GM12878 (cell line): ENCODE measurements at regions not wholly inside any gene's neighbourhood (a gene's known extent, or its start where the extent isn't known, plus 50 kb on each side); places are given as distances from the start of the nearest gene placed in this dataset.

Experiments
- ATAC-seq: fragments of 200-7000 bp; cut with Tn5 transposase; 3 replicates; pipeline ENCODE4 v1.9.1; 2020; ENCODE audit warnings: mild to moderate bottlenecking, moderate library complexity
- BruUV-seq: library from RNA; stranded (reverse); fragments of 400-500 nt; replicated peaks from 2 replicates; lab custom pipeline; 2021; lab: Mats Ljungman, UMichigan
- CTCF ChIA-PET: fragments of 300-600 bp; sonication (Branson Sonifier 250); formaldehyde crosslinking; extraction: SDS; loops from one replicate; lab custom pipeline; 2021; ENCODE audit warnings: inconsistent platforms; lab: Yijun Ruan, JAX
- POLR2A ChIA-PET: fragments of 350-600 bp; formaldehyde crosslinking; extraction: SDS; loops from one replicate; lab custom pipeline; 2021; ENCODE audit warnings: inconsistent platforms; lab: Charles Lee
- RAD21 ChIA-PET: fragments of 300-600 bp; sonication (Branson Sonifier 250); formaldehyde crosslinking; loops from one replicate; lab custom pipeline; 2023; ENCODE audit warnings: antibody characterized with exemption; ENCODE audit not compliant: unreplicated experiment; lab: Charles Lee
- SMC1A ChIA-PET: fragments of 300-600 bp; sonication (Branson Sonifier 250); formaldehyde crosslinking; loops from one replicate; lab custom pipeline; 2023; ENCODE audit not compliant: unreplicated experiment, uncharacterized antibody; lab: Charles Lee
- DNase-seq: peaks from one replicate; pipeline ENCODE4 v3.0.0-alpha.2; 2011; ENCODE audit warnings: low read depth, low spot score
- FAIRE-seq: peaks from 3 replicates; lab custom pipeline; 2011; peaks lifted over from hg19 to GRCh38; lab: Jason Lieb, UNC
- H2AFZ ChIP-seq: 2 replicates; pipeline ENCODE4 v1.6.0; 2011; ENCODE audit warnings: low read depth, low read length, control low read depth; ENCODE audit not compliant: control insufficient read depth
- H3K27ac ChIP-seq: 2 replicates; pipeline ENCODE4 v1.5.1; 2011; ENCODE audit warnings: control low read depth; ENCODE audit not compliant: control insufficient read depth, insufficient read depth
- H3K27me3 ChIP-seq, 2 experiments: replicated peaks in 1 of 2; 2 replicates each; pipeline versions ENCODE4 v1.6.0 to v1.6.1; 2011; ENCODE audit warnings: low read length in 1 of 2; ENCODE audit not compliant: control insufficient read depth in 2 of 2, insufficient read depth in 2 of 2
- H3K36me3 ChIP-seq, 2 experiments: 2 replicates each; pipeline ENCODE4 v1.5.1; 2011; ENCODE audit warnings: low read length in 1 of 2; ENCODE audit not compliant: control insufficient read depth in 2 of 2, insufficient read depth in 2 of 2
- H3K4me1 ChIP-seq: 2 replicates; pipeline ENCODE4 v1.6.1; 2011; ENCODE audit warnings: mild to moderate bottlenecking, low read length, moderate library complexity, mixed read lengths; ENCODE audit not compliant: control insufficient read depth, insufficient read depth
- H3K4me2 ChIP-seq: 2 replicates; pipeline ENCODE4 v1.6.0; 2011; ENCODE audit warnings: control low read depth; ENCODE audit not compliant: control insufficient read depth, insufficient read depth
- H3K4me3 ChIP-seq: fragments of 200-600 bp; sonication (generic); 2 replicates; pipeline ENCODE4 v1.5.1; 2016
- H3K79me2 ChIP-seq: 2 replicates; pipeline ENCODE4 v1.6.0; 2011; ENCODE audit warnings: low read length; ENCODE audit not compliant: control insufficient read depth, insufficient read depth
- H3K9ac ChIP-seq: 2 replicates; pipeline ENCODE4 v1.8.0; 2011; ENCODE audit warnings: low read length, control low read depth, mixed read lengths; ENCODE audit not compliant: control insufficient read depth, insufficient read depth
- H3K9me3 ChIP-seq: replicated peaks from 3 replicates; pipeline ENCODE4 v1.5.1; 2011; ENCODE audit warnings: mild to moderate bottlenecking, low read length; ENCODE audit not compliant: control insufficient read depth, insufficient read depth
- H4K20me1 ChIP-seq: 2 replicates; pipeline ENCODE4 v1.6.0; 2011; ENCODE audit not compliant: control insufficient read depth, insufficient read depth
- CEBPB ChIP-seq, 2 experiments: fragments of 150-350 bp in 1 of 2; IDR thresholded peaks; 2 replicates each; pipeline ENCODE4 v1.6.1; 2012 to 2014; ENCODE audit warnings: low read depth in 2 of 2, low read length in 2 of 2, borderline replicate concordance in 1 of 2, inconsistent platforms in 1 of 2
- CEBPZ ChIP-seq: fragments of 150-350 bp; IDR thresholded peaks from 2 replicates; pipeline ENCODE4 v1.6.1; 2016; ENCODE audit warnings: low read depth, low read length
- HDGF ChIP-seq: fragments of 450-650 bp; IDR thresholded peaks from 2 replicates; pipeline ENCODE4 v1.6.1; 2016; ENCODE audit warnings: antibody characterized with exemption
- KLF5 ChIP-seq: fragments of 450-650 bp; IDR thresholded peaks from 2 replicates; pipeline ENCODE4 v1.6.1; 2014; ENCODE audit warnings: mild to moderate bottlenecking; ENCODE audit not compliant: partially characterized antibody
- NBN ChIP-seq: fragments of 450-650 bp; IDR thresholded peaks from 2 replicates; pipeline ENCODE4 v1.6.1; 2016
- RBBP5 ChIP-seq: fragments of 200-600 bp; sonication (generic); conservative IDR thresholded peaks from 2 replicates; pipeline ENCODE4 v1.6.1; 2016
- RCOR1 ChIP-seq: conservative IDR thresholded peaks from 2 replicates; pipeline ENCODE4 v1.6.1; 2012; ENCODE audit warnings: low read depth, low read length, improper control_type of control experiment
- RELA ChIP-seq: fragments of 450-650 bp; IDR thresholded peaks from 2 replicates; pipeline ENCODE4 v1.8.0; 2014; ENCODE audit warnings: borderline replicate concordance; ENCODE audit not compliant: partially characterized antibody
- SMC3 ChIP-seq: IDR thresholded peaks from 2 replicates; pipeline ENCODE4 v1.6.1; 2011; ENCODE audit warnings: low read length, improper control_type of control experiment, borderline replicate concordance
- TARDBP ChIP-seq: IDR thresholded peaks from 2 replicates; pipeline ENCODE4 v1.6.1; 2016; ENCODE audit warnings: borderline replicate concordance
- whole genome bisulfite sequencing: methylation state at CpG from one replicate; pipeline ENCODE4 v1.1.6; 2016; ENCODE audit warnings: low lambda C conversion rate; ENCODE audit not compliant: insufficient replicate concordance, insufficient coverage; ENCODE audit errors: missing lambda C conversion rate; 5-methylcytosine and 5-hydroxymethylcytosine counted together
- in situ Hi-C: fragments of 300-500 bp; cut with MboI; formaldehyde crosslinking; loops from 9 replicates; pipeline ENCODE4 v1.14.3; 2018; ENCODE audit warnings: mixed read lengths
- intact Hi-C: fragments of 100-400 bp; cut with micrococcal nuclease; formaldehyde crosslinking; loops from one replicate; pipeline ENCODE4 v1.14.2; 2022; ENCODE audit not compliant: unreplicated experiment
- TF ChIP-seq, protein P1 (sequence below): fragments of 450-650 bp; IDR thresholded peaks from 2 replicates; pipeline ENCODE4 v1.6.1; 2017; ENCODE audit warnings: mild to moderate bottlenecking, moderate library complexity
- TF ChIP-seq, protein P2 (sequence below): fragments of 150-350 bp; IDR thresholded peaks from 2 replicates; pipeline ENCODE4 v1.6.1; 2014; ENCODE audit warnings: mild to moderate bottlenecking, low read depth, low read length
- TF ChIP-seq, protein P3 (sequence below): IDR thresholded peaks from 2 replicates; pipeline ENCODE4 v1.6.1; 2012; ENCODE audit warnings: mild to moderate bottlenecking, low read depth, low read length

- in situ Hi-C loops (loop anchor here (5.0 kb wide), 1 partner anchor 51 kb away; no protein-coding TSS in a partner anchor), intact Hi-C loops (no loop called here)
- Histone ChIP-seq H3K9ac (no peak overlapping the region), H3K4me3 (no peak overlapping the region), H2AFZ (no peak overlapping the region), H3K27ac (no peak overlapping the region), H3K4me2 (no peak overlapping the region), H3K27me3 (no peaks in the 10 kb centered on the region), H3K36me3 (no peaks in the 10 kb centered on the region), H4K20me1 (no peaks in the 10 kb centered on the region), H3K9me3 (no peaks in the 10 kb centered on the region; the same call in 1 of the 3 replicates), H3K79me2 (no peaks in the 10 kb centered on the region), H3K4me1 (no peaks in the 10 kb centered on the region)
- no TSS peak for BruUV-seq
- WGBS: 23% methylated on average over 8 of the region's 8 CpGs
- DNase-seq (no peak), FAIRE-seq (no peak), ATAC-seq (no peak)
- POLR2A ChIA-PET: no interaction called here
- RAD21 ChIA-PET: no interaction called here
- SMC1A ChIA-PET: no interaction called here
- CTCF ChIA-PET: interaction anchor here (0.6 kb wide), 1 partner anchor 202 kb away, joined by 3 read pairs; no protein-coding TSS in a partner anchor
- TF ChIP-seq TARDBP (no peak), NBN (no peak), RELA (no peak), RCOR1 (no peak), CEBPZ (no peak), HDGF (no peak), SMC3 (no peak), RBBP5 (no peak), KLF5 (no peak), CEBPB (IDR thresholded peaks at IDR 0.05; ENCODE audit: borderline replicate concordance in 1 of 2, low read depth in 2 of 2, low read length in 2 of 2) (no peak)
- TF ChIP-seq, protein P1, sequence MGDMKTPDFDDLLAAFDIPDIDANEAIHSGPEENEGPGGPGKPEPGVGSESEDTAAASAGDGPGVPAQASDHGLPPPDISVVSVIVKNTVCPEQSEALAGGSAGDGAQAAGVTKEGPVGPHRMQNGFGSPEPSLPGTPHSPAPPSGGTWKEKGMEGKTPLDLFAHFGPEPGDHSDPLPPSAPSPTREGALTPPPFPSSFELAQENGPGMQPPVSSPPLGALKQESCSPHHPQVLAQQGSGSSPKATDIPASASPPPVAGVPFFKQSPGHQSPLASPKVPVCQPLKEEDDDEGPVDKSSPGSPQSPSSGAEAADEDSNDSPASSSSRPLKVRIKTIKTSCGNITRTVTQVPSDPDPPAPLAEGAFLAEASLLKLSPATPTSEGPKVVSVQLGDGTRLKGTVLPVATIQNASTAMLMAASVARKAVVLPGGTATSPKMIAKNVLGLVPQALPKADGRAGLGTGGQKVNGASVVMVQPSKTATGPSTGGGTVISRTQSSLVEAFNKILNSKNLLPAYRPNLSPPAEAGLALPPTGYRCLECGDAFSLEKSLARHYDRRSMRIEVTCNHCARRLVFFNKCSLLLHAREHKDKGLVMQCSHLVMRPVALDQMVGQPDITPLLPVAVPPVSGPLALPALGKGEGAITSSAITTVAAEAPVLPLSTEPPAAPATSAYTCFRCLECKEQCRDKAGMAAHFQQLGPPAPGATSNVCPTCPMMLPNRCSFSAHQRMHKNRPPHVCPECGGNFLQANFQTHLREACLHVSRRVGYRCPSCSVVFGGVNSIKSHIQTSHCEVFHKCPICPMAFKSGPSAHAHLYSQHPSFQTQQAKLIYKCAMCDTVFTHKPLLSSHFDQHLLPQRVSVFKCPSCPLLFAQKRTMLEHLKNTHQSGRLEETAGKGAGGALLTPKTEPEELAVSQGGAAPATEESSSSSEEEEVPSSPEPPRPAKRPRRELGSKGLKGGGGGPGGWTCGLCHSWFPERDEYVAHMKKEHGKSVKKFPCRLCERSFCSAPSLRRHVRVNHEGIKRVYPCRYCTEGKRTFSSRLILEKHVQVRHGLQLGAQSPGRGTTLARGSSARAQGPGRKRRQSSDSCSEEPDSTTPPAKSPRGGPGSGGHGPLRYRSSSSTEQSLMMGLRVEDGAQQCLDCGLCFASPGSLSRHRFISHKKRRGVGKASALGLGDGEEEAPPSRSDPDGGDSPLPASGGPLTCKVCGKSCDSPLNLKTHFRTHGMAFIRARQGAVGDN: no peak
- TF ChIP-seq, protein P2, sequence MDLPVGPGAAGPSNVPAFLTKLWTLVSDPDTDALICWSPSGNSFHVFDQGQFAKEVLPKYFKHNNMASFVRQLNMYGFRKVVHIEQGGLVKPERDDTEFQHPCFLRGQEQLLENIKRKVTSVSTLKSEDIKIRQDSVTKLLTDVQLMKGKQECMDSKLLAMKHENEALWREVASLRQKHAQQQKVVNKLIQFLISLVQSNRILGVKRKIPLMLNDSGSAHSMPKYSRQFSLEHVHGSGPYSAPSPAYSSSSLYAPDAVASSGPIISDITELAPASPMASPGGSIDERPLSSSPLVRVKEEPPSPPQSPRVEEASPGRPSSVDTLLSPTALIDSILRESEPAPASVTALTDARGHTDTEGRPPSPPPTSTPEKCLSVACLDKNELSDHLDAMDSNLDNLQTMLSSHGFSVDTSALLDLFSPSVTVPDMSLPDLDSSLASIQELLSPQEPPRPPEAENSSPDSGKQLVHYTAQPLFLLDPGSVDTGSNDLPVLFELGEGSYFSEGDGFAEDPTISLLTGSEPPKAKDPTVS: no peak
- TF ChIP-seq, protein P3, sequence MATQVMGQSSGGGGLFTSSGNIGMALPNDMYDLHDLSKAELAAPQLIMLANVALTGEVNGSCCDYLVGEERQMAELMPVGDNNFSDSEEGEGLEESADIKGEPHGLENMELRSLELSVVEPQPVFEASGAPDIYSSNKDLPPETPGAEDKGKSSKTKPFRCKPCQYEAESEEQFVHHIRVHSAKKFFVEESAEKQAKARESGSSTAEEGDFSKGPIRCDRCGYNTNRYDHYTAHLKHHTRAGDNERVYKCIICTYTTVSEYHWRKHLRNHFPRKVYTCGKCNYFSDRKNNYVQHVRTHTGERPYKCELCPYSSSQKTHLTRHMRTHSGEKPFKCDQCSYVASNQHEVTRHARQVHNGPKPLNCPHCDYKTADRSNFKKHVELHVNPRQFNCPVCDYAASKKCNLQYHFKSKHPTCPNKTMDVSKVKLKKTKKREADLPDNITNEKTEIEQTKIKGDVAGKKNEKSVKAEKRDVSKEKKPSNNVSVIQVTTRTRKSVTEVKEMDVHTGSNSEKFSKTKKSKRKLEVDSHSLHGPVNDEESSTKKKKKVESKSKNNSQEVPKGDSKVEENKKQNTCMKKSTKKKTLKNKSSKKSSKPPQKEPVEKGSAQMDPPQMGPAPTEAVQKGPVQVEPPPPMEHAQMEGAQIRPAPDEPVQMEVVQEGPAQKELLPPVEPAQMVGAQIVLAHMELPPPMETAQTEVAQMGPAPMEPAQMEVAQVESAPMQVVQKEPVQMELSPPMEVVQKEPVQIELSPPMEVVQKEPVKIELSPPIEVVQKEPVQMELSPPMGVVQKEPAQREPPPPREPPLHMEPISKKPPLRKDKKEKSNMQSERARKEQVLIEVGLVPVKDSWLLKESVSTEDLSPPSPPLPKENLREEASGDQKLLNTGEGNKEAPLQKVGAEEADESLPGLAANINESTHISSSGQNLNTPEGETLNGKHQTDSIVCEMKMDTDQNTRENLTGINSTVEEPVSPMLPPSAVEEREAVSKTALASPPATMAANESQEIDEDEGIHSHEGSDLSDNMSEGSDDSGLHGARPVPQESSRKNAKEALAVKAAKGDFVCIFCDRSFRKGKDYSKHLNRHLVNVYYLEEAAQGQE: no peak
Measured at GRCh38 chr20:61121661-61122060, 130.4 kb upstream of the CDH4 start.
